ENCODE measurements at regions not wholly inside any gene's neighbourhood (a gene's known extent, or its start where the extent isn't known, plus 50 kb on each side); places are given as distances from the start of the nearest gene placed in this dataset.

DNA sequence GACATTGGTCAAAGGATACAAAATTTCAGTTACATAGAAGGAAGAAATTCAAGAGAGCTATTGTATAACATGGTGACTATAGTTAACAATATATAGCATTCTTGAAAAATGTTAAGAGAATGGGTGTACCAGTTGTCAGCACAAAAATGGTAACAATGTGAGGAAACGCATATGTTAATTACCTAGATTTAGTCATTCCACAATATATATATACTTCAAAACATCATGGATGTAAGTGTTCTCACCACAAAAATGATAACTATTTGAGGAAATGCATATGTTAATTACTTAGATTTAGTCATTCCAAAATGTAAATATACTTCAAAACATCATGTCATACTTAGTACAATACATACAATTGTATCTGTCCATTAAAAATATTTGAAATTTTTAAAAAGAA is 540.4 kb upstream of the MGAT4C start:
- Mint-ChIP-seq H3K27ac (ENCODE audit: low read depth, unreplicated experiment) (no peak overlapping the region), H3K36me3 (ENCODE audit: insufficient read depth, unreplicated experiment) (no peaks in the 10 kb centered on the region), H3K9me3 (ENCODE audit: unreplicated experiment) (peaks cover 7% of the 10 kb centered on the region), H3K4me3 (ENCODE audit: unreplicated experiment) (no peak overlapping the region), H3K4me1 (ENCODE audit: insufficient read depth, unreplicated experiment) (peaks cover 7% of the 10 kb centered on the region), H3K27me3 (ENCODE audit: insufficient read depth, unreplicated experiment) (no peaks in the 10 kb centered on the region)
- no TSS peak for BruUV-seq (replicated peaks)
- POLR2A ChIA-PET = no interaction called here
- TF ChIP-seq, protein P1, sequence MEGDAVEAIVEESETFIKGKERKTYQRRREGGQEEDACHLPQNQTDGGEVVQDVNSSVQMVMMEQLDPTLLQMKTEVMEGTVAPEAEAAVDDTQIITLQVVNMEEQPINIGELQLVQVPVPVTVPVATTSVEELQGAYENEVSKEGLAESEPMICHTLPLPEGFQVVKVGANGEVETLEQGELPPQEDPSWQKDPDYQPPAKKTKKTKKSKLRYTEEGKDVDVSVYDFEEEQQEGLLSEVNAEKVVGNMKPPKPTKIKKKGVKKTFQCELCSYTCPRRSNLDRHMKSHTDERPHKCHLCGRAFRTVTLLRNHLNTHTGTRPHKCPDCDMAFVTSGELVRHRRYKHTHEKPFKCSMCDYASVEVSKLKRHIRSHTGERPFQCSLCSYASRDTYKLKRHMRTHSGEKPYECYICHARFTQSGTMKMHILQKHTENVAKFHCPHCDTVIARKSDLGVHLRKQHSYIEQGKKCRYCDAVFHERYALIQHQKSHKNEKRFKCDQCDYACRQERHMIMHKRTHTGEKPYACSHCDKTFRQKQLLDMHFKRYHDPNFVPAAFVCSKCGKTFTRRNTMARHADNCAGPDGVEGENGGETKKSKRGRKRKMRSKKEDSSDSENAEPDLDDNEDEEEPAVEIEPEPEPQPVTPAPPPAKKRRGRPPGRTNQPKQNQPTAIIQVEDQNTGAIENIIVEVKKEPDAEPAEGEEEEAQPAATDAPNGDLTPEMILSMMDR (IDR thresholded peaks at IDR 0.05; ENCODE audit: unreplicated experiment) = no peak
- no peak for DNase-seq (ENCODE audit: unreplicated experiment)
- intact Hi-C loops (cut with micrococcal nuclease) = no loop called here
- CTCF ChIA-PET = no interaction called here

DNA sequence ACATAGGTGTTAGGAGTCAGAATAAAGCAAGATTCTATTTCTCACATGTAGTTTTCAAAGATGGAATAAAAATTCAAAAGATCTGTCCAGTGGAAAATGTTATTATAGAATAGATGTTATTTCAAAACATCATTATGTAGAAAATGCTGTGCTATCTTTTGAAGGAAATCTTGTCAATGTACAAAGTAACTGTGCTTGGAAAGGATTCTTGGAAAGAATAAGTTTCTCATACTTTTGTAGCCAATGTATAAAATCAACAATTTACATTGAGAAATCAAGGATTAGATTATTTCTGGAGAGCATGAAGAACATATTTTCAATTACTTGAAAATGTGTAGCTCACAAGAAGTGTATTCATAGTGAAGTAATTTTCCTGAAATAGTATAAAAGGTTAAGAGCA is 532.5 kb upstream of the MGAT4C start:
- Mint-ChIP-seq H3K4me1 (ENCODE audit: insufficient read depth, unreplicated experiment) (peaks cover 14% of the 10 kb centered on the region), H3K9me3 (ENCODE audit: unreplicated experiment) (no peaks in the 10 kb centered on the region), H3K4me3 (ENCODE audit: unreplicated experiment) (no peak overlapping the region), H3K27ac (ENCODE audit: low read depth, unreplicated experiment) (peak overlapping the region; percentile 19), H3K27me3 (ENCODE audit: insufficient read depth, unreplicated experiment) (no peaks in the 10 kb centered on the region), H3K36me3 (ENCODE audit: insufficient read depth, unreplicated experiment) (no peaks in the 10 kb centered on the region)
- BruUV-seq (replicated peaks) = no TSS peak
- intact Hi-C loops (cut with micrococcal nuclease) = no loop called here
- ChIA-PET POLR2A (interaction anchor here (0.7 kb wide), 1 partner anchor 9 kb away, joined by 4 read pairs; no protein-coding TSS in a partner anchor), CTCF (no interaction called here)
- DNase-seq (ENCODE audit: unreplicated experiment) = no peak
- TF ChIP-seq, protein P1 (IDR thresholded peaks at IDR 0.05; ENCODE audit: unreplicated experiment) = no peak

DNA sequence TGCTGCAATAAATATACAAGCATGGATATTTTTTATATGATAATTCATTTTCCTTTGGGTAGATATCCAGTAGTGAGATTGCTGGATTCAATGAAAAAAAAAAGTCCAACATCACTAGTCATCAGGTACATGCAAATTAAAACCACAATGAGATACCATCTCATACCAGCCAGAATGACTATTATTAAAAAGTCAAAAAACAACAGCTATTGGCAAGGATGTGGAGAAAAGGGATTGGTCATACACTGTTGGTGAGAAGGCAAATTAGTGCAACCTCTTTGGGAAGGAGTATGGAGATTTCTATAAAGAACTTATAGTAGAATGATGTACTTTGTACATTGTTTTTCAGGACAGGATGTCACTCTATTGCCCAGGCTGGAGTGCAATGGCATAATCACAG is 531.2 kb upstream of the MGAT4C start:
- ChIA-PET POLR2A (no interaction called here), CTCF (no interaction called here)
- Mint-ChIP-seq H3K27me3 (ENCODE audit: insufficient read depth, unreplicated experiment) (no peaks in the 10 kb centered on the region), H3K36me3 (ENCODE audit: insufficient read depth, unreplicated experiment) (no peaks in the 10 kb centered on the region), H3K27ac (ENCODE audit: low read depth, unreplicated experiment) (no peak overlapping the region), H3K4me3 (ENCODE audit: unreplicated experiment) (no peak overlapping the region), H3K4me1 (ENCODE audit: insufficient read depth, unreplicated experiment) (peaks cover 14% of the 10 kb centered on the region), H3K9me3 (ENCODE audit: unreplicated experiment) (no peaks in the 10 kb centered on the region)
- BruUV-seq (replicated peaks) = no TSS peak
- intact Hi-C loops (cut with micrococcal nuclease) = no loop called here
- DNase-seq (ENCODE audit: unreplicated experiment) = no peak
- TF ChIP-seq, protein P1 (IDR thresholded peaks at IDR 0.05; ENCODE audit: unreplicated experiment) = no peak

DNA sequence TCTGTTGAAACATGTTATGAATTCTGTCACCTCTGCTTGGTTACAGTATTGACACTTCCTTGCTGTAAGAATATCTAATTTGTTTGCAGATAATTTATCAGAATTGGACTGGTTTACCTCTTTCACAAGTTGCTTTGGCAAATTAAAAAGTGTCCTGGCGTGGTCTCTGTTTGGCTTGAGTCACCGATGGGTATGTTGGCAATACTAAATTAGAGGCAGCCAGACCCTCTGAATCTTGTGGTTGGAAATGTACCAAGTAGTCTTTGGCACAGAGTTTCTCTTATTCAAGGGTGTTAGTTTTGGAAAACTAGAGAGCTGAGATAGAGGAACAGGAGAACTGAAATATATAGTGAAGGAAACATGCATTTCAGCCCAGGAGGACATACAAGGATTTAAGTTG is 521.1 kb upstream of the MGAT4C start:
- ChIA-PET CTCF (no interaction called here), POLR2A (interaction anchor here (0.9 kb wide), 1 partner anchor 21 kb away, joined by 4 read pairs; no protein-coding TSS in a partner anchor)
- Mint-ChIP-seq H3K4me3 (ENCODE audit: unreplicated experiment) (no peak overlapping the region), H3K36me3 (ENCODE audit: insufficient read depth, unreplicated experiment) (no peaks in the 10 kb centered on the region), H3K4me1 (ENCODE audit: insufficient read depth, unreplicated experiment) (peaks cover 11% of the 10 kb centered on the region), H3K27ac (ENCODE audit: low read depth, unreplicated experiment) (peak overlapping the region; percentile 66), H3K9me3 (ENCODE audit: unreplicated experiment) (no peaks in the 10 kb centered on the region), H3K27me3 (ENCODE audit: insufficient read depth, unreplicated experiment) (no peaks in the 10 kb centered on the region)
- intact Hi-C loops (cut with micrococcal nuclease) = no loop called here
- no TSS peak for BruUV-seq (replicated peaks)
- DNase-seq (ENCODE audit: unreplicated experiment) = peak; percentile 16
- TF ChIP-seq, protein P1 (IDR thresholded peaks at IDR 0.05; ENCODE audit: unreplicated experiment) = no peak
